ENCODE measurements at regions not wholly inside any gene's neighbourhood (a gene's known extent, or its start where the extent isn't known, plus 50 kb on each side); places are given as distances from the start of the nearest gene placed in this dataset.
"Not testable (repeated sequence)": the region's sequence is repeated elsewhere in the genome, so short reads cannot be mapped to it uniquely, and the experiment has no call there.

DNA sequence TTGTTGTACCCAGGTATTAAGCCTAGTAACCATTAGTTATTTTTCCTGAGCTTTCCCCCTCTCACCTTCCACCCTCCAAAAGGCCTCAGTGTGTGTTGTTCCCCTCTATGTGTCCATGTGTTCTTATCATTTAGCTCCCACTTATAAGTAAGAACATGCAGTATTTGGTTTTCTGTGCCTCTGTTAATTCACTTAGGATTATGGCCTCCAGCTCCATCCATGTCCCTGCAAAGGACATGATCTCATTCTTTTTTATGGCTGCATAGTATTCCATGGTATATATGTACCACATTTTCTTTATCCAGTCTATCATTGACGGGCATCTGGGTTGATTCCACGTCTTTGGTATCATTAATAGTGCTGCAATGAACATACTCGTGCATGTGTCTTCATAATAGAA is 560.3 kb downstream of the TMEM114 start:
- DNase-seq: not testable (repeated sequence)

DNA sequence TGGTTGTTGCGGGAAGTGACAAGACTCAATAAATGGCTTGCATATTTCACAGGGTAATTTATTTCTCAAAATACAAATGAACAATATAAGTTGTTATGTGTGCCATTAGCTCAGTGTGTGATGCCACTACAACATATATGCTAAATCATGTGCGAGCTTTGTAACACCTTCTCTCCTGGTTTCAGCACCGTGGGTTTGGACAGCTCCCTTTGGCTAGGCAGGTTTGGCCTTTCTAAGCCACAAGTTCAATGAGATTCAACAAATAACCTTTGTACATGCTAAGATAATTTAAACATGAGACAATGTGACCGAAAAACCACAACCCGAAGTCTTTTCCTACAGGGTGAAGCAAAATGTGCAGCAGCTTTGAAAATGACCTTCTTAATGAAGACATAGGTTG is 563.9 kb downstream of the TMEM114 start:
- no peak for DNase-seq

DNA sequence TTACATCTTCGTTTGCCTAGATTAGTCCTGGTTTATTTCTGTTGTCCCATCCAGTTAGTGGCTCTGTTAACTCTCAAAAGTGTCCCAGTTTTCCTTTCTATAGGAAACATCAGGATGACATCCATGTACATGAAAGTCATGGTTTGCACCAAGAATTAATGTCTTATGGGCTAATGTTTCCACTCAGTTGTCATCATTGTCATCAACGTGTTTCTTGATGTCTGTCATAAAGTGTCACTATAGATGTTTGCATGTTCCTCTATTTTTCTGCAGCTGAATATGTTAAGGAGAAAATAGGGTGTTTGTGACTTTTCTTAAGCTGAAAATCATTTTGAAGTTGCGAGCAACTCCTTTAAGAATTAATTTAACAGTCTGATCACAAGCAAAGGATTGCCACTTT is 567.0 kb downstream of the TMEM114 start:
- no peak for DNase-seq

DNA sequence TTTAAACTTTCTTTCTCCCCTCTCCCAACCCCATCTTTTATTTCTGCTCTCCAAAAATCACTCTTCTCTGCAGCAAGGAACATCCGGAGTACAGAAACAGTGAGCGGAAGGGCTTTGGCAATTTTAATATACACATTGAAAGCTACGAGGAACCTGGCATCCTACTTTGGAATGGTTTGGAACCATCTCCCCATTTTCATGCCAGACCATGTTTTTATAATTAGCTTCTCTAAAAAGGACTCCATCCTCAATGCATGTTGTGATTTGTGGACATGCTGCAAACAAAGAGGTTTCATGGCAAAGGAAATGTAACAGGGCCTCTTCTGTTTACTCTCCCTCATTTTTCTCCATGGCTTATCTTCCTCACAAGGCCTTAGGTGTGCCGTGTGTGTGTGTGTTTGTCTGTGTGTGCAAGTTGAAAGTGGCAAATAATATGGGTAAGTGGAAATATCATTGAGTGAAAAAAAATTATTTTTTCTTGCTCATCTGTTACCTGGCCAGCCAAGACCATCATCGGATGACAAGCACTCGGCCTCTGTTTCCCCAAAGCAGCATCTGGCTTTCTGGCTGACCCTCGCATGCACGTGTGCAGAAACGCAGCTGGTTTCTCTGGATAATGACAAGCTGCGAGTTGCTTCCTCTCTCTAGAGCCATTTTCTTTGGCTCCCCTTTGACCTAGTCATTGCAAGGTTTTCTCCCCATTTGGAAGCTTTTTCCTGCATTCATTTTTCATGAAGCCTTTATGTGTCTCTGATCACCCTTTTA is 585.0 kb downstream of the TMEM114 start:
- no peak for DNase-seq

DNA sequence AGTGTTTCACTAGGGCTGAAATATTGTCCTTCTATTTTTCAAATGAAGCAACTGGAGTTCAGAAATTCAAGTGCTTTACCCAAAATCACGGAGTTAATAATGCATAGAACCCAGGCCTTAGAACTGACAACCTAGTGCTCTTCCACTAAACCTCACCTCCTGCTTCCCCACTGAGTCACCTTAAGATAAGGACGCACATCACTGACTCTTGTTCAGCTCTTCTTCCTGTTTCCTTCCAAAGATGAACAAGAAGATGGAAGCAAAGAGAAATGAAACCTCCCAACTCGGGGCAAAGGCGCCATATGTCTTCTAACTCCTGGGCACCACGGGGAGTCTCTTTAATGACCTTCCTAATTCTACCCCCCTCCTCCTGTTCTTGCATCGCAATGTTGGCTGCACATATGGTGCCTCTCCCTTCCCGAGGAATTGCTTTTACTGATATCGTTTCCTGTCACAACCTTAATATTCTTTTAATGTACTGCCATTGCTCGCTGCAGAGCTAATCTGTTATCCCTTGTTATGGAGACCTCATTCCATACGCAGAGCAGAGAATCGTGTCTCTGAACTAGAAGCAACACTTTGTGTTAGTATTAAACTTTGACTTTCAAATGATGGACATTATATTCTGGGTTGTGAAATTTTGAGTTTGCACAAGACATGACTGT is 591.4 kb downstream of the TMEM114 start:
- DNase-seq: no peak

DNA sequence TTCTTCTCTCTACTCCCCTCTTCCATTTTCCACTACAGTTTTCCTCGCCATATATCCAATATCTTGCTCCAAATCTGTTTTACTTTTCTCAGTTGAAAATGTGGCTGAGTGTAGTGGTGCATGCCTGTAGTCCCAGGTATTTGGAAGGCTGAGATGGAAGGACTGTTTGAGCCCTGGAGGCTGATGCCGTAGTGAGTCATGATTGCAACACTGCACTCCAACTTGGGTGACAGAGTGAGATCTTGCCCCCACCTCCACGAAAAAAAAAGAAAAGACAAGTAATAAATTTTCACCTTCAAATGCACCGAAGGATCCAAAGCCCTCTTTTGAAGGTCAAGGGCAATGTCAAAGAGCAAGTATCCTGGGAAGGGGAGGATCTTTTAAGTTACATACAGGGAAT is 592.3 kb downstream of the TMEM114 start:
- DNase-seq: no peak

DNA sequence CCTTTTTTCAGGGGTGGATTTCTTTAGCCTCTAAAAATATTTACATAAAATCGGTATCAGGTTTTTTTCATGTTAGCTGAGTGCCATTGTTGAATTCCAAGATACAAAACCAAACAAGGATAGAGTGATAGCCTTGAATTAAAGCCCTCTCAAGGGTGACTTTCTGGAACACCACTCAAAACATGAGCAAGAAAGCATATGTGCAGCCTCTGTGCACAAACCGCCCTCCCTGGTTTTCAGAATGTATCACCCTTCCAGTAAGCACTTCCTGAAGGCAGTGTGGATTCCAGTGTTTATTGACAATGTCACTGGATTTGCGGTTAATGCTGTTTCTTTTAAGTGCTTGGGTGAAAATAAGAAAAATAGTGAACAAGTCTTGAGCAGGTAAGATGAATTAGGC is 597.7 kb downstream of the TMEM114 start:
- DNase-seq: no peak

DNA sequence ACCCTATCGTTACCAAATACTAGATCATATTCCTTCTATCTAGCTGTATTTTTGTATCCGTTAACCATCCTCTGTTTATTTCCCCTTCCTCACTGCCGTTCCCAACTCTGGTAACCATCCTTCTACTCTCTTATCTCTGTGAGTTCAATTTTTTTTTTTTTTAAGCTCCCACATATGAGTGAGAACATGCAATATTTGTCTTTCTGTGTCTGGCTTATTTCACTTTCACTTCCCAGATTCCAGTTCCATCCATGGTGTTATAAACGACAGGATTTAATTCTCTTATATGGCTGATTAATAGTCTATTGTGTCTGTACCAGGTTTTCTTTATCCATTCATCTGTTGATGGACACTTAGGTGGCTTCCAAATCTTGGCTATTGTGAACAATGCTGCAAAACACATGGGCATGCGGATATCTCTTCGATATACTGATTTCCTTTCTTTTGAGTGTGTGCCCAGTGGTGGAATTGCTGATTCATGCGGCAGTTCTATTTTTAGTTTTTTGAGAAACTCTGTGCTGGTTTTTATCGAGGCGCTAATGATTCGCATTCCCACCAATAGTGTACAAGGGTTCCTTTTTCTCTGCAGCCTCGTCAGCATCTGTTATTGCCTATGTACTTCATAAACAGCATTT is 599.6 kb downstream of the TMEM114 start:
- DNase-seq: no peak

DNA sequence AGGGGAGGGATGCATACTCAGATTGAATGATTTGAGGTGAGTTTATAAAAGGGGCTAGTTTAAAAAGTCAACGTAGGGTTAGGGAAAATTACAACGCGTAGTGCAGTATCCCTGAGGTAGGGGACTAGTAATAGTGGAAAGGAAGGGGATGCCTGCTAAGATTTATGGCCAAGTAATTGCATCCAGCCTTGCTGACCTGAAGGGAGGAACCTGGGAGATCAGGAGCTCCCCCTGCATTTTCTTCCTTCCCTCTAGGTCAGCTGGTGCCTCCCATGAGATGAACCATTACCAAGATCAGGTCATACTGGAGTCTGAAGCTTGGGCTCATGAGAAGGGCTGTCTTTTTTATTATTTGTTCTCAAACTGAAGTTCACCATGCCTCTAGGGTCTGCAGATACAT is 606.6 kb downstream of the TMEM114 start:
- DNase-seq: no peak

DNA sequence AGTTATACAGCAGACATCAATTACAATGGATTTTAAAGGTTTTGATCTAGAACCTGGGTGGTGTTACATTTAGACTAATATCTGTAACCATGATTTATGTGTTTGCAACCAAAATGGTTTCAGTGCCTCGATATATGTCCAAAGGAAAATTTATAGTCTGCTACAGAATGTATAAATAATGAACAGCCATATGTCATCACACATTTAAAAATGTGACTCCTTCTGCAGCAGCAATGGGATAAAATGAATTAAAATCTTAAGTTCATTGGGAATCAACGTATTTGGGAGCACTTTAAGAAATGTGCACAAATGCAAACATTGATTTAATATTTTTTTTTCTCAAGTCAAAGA is 610.2 kb downstream of the TMEM114 start:
- DNase-seq: no peak

DNA sequence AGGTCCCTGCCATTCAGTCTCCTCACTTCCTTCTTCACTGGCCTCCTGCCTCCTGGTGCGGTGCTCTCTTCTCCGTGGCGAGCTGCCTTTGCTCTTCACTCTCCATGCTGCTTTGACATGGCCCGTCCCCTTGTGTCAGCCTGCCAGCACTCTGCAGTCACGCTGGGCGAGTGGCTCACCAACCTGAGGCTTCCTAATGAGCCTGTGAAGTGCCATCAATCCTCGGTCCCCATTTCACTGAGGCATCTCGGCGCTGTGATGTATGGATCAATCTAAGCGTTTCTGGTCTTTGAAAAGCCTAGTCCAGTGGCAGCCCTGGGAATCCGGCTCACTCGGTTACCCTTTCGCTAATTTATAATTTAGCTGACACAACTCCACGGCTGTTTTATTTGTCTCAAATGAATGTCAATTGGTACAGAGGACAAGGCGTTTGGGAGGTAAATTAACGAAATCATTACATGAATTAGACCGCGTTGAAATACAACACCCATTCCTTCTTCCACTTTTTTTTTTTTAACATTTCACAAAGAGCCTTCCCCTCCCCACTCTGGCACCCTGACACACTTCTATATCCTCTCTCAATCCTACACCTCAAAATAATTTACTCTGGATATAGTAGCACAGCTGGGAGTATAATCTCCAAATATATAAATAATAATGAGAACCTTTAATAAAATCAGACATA is 610.7 kb downstream of the TMEM114 start:
- no peak for DNase-seq

DNA sequence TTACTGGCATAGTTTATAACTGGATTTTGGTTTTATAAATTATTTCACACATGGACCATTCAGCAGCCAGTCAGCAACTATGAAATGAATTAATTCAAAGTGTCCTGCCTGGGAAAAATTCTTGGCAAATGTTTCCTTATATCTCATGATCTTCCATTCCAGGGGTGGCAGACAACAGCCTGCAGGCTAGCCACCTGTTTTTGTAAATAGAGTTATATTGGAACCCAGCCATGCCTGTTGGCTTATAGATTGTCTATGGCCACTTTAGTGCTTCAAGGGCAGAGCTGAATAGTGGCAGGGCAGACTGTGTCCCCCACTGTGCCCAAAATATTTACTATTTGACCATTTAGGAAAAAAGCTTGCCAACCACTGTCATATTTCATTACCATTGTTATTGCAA is 613.7 kb downstream of the TMEM114 start:
- no peak for DNase-seq

DNA sequence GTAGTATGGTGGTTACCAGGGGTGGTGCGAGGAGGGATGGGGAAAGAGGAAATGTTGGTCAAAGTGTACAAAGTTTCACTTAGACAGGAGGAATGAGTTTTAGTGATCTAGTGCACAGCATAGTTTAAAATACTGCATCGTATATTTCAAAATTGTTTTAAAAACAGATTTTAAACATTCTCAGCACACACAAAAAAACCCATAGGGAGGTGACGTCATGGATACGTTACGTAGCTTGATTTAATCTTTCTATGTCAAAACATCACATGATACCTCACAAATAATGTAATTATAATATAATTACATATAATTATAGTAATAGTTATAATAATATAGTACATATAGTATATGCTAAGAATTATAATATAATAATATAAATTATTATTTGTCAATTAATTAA is 614.2 kb downstream of the TMEM114 start:
- no peak for DNase-seq

DNA sequence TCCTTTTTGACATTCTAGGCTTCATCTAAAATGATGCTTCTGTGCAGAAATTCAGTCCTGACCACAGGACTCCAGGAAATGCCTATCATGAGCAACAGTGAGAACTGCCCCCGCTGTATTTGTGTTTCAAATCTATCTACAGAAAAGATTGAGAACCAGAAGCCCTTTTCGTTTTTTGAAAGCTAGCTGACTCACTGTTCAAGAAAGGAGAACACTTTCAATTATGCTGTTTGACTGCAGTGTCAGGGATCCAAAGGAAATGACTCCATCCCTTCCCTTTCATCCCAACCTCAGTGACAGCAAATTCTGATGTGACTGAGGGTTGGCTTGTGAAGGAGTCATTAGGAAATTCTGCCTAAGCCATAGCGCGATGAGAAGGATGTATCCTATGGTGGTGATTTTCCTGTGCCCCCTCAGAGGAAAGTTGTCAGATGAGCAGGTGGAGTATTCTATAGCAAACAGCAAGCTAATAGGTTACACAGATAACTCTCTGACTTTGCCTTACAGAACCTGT is 622.3 kb downstream of the TMEM114 start:
- DNase-seq: no peak

DNA sequence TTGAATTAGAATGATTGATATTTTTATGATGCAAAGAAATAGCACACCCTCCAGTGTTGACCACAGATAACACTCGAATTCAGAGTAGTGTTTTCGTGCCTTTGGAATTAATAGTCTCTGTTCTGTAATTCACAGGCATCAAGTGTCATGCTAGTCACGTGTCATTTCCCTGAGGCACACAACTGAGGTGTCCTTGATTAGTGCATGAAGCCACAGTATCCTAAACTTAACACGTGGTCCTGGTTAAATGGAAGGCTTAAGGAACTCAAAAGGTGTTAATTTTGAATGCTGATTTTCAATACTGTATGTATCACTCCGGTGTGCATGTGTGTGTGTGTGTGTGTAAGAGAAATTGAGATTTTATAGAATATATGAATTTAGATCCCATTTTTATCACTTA is 625.6 kb downstream of the TMEM114 start:
- peak; percentile 31 for DNase-seq

DNA sequence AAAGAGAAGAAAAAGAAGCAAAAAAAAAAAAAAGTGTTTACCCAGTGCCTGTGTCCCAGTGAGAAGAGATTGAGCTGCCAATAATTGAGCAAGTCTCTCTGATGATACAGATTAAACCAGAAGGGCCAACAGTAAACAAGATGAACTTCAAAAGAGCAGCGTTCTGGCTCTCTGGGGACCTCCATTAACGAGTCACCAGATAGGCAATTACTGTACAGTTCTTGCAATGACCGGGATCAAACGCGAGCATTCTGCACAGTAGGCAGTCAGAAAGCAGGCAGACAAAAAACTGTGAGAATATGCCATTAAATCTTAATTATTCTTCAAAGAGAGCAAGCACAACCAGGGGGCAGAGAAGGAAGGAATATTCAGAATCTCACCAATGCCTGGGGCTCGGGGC is 626.1 kb downstream of the TMEM114 start:
- peak; percentile 59 for DNase-seq

DNA sequence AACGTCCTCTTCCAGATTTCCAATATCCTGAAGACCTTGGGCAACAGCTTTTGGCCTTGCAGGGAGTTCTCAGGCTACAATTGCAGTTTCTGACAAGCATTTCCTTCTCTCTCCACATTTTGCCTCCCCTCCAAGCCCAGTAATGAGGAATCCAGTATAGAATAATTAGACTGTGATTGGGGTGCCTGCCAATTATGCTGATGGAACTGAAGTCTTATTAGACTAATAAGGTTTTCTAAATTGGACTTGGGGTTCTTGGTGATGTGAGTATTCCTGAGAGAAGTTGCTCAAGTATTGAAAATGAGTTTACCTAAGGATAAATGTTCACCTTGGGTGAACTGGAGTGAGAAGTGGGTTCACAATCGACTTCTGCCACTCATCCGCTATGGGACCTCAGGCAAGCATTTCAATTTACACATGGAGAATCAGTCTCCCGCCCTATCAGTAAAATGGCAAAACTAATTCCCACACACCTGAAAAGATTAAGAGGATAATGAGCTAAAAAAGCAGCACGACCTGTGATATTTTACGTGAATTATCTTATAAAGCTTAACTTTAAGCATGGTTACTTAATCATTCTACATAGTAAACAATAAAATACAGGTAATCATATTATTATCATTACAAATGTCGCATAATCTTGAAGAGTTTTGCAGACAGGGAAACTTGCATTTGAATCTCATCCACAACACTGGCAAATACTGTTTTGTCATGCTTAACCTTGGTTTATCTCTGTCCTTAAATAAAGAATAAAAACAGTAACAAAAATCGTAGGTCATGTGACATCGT is 628.0 kb downstream of the TMEM114 start:
- DNase-seq: no peak

DNA sequence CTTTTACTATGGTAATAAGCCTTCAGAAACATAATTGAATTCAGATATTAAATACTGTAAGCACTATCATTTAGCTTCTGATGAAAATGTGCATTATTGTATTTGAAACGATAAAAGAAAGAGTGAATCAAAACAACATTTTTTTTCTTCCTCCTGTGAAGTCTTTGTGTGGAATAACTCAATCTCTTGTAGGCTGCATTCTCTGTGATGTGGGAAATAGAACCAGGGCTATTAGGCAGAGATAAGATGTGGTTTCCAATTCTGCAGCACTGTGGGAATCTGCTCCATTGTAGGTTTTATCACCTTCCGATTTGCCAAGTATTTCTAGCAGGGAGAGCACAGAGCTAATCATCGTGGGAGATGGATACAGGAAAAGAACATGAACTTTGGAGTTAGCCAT is 624.5 kb downstream of the RBFOX1 start:
- DNase-seq: no peak

DNA sequence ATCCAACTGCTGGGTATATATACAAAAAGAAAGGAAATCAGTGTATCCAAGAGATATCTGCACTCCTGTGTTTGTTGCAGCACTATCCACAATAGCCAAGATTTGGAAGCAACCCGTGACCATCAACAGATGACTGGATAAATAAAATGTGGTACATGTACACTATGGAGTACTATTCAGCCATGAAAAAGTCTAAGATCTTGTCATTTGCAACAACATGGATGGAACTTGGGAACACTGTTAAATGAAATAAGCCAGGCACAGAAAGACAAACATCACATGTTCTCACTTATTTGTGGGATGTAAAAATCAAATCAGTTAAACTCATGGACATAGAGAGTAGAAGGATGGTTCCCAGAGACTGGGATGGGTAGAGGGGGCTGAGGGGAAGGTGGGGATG is 620.7 kb downstream of the RBFOX1 start:
- no peak for DNase-seq

DNA sequence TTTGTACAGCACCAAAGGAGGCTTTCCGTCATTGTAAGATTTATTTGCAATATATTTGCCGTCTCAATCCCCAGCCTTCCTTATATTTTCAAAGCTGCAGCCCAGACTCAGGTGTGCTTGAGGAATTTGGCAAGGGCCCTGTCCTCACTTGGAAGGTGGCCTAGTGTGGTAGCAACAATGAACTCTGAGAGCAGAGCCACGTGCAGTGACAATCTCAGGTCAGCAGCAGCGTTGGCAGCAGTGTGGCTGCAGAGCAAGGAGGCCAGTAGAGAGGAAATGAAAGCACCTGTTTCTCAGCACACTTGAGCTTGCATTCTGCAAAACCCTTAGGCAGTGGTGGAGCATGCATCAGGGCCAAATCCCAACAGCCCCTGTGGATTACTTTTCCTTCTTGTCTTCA is 613.5 kb downstream of the RBFOX1 start:
- DNase-seq: no peak

DNA sequence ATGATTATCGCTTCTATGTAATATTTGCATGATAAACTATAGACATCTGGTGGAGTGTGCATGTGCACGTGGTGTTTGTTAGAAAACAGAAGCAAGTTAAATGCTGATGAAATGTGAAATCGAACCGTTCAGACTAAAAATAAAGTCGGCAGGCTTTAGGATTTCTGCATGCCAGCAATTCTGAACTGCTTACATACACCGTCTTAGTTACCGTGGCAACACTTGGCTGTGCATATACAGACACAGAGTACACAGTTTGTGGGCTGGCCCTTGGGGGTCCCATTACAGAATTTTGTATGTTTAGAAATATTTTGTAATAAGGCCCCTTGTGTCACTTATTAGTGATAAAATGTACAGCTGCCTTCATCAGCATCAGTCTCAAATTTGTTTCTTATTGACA is 605.5 kb downstream of the RBFOX1 start:
- DNase-seq: no peak

DNA sequence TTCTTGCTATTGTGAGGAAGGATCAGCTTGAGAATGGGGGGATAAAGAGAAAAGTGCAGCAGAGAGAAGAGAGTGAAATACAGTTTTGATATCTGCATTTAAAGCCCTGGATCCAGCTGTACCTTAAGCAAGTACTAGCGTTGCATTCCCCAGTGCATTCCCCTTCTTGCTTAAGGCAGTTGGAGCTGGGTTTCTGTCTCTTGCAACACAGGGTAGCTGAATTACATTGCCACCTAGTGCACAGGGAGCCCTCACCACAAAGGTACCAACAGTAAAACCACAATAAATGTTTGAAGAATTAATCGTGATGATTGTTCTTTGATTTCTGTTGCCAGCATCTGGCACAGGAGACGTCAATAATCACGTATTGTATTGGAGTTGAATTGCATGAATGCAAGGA is 588.7 kb downstream of the RBFOX1 start:
- no peak for DNase-seq

DNA sequence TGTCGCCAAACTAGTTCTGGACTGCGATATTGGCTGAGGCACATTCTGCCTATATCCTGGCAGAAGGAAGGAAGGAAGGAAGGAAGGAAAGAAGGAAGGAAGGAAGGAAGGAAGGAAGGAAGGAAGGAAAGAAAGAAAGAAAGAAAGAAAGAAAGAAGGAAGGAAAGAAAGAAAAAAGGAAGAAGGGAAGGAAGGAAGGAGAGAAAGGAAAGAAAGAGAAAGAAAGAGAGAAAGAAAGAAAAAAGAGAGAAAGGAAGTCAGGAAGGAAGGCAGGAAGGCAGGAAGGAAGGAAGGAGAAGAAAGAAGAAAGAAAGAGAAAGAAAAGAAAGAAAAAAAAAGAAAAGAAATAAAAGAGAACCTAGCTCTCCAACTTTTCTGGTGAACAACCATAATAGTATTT is 587.1 kb downstream of the RBFOX1 start:
- no peak for DNase-seq
